Prostate gland (tissue), 2 donors: ENCODE measurements at regions not wholly inside any gene's neighbourhood (a gene's known extent, or its start where the extent isn't known, plus 50 kb on each side); places are given as distances from the start of the nearest gene placed in this dataset.
A peak's percentile ranks its signal among the peaks of the same experiment; 100 is the strongest.

ENCODE experiments used
- POLR2A ChIP-seq: fragments of 450-650 bp; IDR thresholded peaks from one replicate; pipeline ENCODE4 v1.6.1; 2016; ENCODE audit warnings: antibody characterized with exemption, mild to moderate bottlenecking
- TF ChIP-seq, protein P1 (sequence below), 4 experiments: fragments of 200-600 bp in 2 of 4; fragments of 450-650 bp in 2 of 4; sonication (generic) in 2 of 4; IDR thresholded peaks; 1 replicate in 3 of 4; 2 replicates in 1 of 4; pipeline ENCODE4 v1.5.1; 2016 to 2019; ENCODE audit warnings: antibody characterized with exemption in 4 of 4, mild to moderate bottlenecking in 2 of 4, moderate library complexity in 2 of 4

DNA sequence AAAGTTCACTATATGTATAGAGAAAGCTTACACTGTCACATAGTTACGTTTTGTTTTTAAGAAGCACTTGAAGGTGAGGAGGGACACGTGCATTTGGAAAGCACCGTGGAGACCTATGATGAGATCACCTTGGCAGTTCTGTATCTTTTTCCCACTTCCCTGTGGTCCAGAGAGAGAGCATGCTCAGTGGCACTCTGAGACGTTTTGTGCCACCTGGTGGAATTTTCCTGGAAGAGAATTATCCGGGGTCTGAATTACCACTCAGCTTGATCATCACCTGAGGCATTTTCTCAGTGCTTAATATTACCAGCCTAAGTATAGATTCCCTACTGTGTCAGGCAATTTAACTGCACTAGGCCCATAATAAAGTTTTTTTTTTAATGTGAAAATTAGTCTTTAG, 469.4 kb upstream of the SMIM21 start:
- TF ChIP-seq, protein P1, sequence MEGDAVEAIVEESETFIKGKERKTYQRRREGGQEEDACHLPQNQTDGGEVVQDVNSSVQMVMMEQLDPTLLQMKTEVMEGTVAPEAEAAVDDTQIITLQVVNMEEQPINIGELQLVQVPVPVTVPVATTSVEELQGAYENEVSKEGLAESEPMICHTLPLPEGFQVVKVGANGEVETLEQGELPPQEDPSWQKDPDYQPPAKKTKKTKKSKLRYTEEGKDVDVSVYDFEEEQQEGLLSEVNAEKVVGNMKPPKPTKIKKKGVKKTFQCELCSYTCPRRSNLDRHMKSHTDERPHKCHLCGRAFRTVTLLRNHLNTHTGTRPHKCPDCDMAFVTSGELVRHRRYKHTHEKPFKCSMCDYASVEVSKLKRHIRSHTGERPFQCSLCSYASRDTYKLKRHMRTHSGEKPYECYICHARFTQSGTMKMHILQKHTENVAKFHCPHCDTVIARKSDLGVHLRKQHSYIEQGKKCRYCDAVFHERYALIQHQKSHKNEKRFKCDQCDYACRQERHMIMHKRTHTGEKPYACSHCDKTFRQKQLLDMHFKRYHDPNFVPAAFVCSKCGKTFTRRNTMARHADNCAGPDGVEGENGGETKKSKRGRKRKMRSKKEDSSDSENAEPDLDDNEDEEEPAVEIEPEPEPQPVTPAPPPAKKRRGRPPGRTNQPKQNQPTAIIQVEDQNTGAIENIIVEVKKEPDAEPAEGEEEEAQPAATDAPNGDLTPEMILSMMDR (IDR thresholded peaks at IDR 0.05): peak in 1 of 4 experiments; percentile 22
- no peak for TF ChIP-seq POLR2A
